Astrocyte of the spinal cord (primary cell): ENCODE measurements at regions not wholly inside any gene's neighbourhood (a gene's known extent, or its start where the extent isn't known, plus 50 kb on each side); places are given as distances from the start of the nearest gene placed in this dataset.

ENCODE experiments used
- DNase-seq: peaks from one replicate; pipeline ENCODE4 v3.0.0; 2011; ENCODE audit warnings: low read depth, low spot score
- H3K4me3 ChIP-seq: 2 replicates; pipeline ENCODE4 v1.5.1; 2011; ENCODE audit warnings: low read depth, mild to moderate bottlenecking, low read length, moderate library complexity
- in situ Hi-C: cut with HindIII; loops from 2 replicates; pipeline ENCODE4 v1.10.0; 2017; ENCODE audit warnings: low sequenced_read_pairs
- TF ChIP-seq, protein P1 (sequence below): IDR thresholded peaks from 2 replicates; pipeline ENCODE4 v1.5.1; 2012; ENCODE audit warnings: low read depth, mild to moderate bottlenecking, low read length, inconsistent platforms

- DNase-seq = no peak
- in situ Hi-C loops = no loop called here
- no peak overlapping the region for H3K4me3 ChIP-seq
- TF ChIP-seq, protein P1, sequence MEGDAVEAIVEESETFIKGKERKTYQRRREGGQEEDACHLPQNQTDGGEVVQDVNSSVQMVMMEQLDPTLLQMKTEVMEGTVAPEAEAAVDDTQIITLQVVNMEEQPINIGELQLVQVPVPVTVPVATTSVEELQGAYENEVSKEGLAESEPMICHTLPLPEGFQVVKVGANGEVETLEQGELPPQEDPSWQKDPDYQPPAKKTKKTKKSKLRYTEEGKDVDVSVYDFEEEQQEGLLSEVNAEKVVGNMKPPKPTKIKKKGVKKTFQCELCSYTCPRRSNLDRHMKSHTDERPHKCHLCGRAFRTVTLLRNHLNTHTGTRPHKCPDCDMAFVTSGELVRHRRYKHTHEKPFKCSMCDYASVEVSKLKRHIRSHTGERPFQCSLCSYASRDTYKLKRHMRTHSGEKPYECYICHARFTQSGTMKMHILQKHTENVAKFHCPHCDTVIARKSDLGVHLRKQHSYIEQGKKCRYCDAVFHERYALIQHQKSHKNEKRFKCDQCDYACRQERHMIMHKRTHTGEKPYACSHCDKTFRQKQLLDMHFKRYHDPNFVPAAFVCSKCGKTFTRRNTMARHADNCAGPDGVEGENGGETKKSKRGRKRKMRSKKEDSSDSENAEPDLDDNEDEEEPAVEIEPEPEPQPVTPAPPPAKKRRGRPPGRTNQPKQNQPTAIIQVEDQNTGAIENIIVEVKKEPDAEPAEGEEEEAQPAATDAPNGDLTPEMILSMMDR = no peak
These were observed 533.9 kb downstream of the VRK1 start for GRCh38 chr14:97331058-97331457.

DNA sequence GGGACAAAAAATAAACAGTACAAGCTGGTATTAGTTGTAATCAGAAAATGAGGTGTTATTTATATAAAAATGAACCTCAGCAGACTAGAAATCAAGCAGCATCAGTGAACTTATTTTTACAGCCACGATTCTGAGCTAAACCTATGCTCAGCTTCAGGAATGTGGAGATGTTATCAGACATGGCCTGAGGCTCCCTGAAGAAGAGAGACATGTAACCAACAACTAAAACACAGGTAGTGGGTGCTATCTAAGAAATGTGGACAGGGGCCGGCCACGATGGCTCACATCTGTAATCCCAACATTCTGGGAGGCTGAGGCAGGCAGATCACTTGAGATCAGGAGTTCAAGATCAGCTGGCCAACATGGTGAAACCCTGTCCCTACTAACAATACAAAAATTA, 534.3 kb downstream of the VRK1 start:
- in situ Hi-C loops = no loop called here
- no peak for DNase-seq
- H3K4me3 ChIP-seq = no peak overlapping the region
- TF ChIP-seq, protein P1 = no peak

- TF ChIP-seq, protein P1 = no peak
- DNase-seq = no peak
- in situ Hi-C loops = no loop called here
- H3K4me3 ChIP-seq = no peak overlapping the region
These were observed 539.0 kb downstream of the VRK1 start for GRCh38 chr14:97336179-97336578.

DNA sequence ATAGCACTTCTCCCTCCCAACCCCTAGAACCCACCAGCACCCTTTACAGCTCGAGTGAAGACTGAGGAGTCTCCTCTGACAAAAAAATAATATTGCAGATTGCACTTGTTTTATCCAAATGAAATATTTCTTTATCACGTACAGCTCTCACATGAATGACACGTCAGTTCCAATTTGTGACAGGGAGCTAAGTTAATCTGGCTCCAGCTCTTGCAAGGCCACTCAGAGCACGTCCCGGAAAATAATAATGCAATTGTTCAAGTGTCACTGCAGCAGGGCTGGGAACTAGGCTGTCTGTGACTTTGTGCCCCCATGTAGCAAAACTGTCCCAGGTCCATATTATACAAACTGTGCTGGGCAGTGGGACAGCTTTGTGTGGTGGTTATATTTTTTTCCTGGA, 539.6 kb downstream of the VRK1 start:
- in situ Hi-C loops = no loop called here
- TF ChIP-seq, protein P1 = no peak
- DNase-seq = no peak
- no peak overlapping the region for H3K4me3 ChIP-seq

DNA sequence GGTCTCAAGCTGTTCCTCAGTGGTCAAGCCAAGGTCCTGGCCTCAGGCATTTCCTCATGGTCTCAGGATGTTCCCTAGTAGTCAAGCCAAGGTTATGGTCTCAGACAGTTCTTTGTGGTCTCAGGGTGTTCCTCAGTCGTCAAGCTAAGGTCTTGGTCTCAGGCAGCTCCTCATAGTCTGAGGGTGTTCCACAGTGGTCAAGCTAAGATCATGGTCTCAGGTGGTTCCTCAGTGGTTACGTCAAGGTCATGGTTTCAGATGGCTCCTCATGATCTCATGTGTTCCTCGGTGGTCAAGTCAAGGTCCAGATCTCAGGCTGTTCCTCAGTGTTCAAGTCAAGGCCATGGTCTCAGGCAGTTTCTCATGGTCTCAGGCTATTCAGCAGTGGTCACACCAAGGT, 540.1 kb downstream of the VRK1 start:
- in situ Hi-C loops = no loop called here
- TF ChIP-seq, protein P1 = no peak
- DNase-seq = no peak
- H3K4me3 ChIP-seq = no peak overlapping the region

DNA sequence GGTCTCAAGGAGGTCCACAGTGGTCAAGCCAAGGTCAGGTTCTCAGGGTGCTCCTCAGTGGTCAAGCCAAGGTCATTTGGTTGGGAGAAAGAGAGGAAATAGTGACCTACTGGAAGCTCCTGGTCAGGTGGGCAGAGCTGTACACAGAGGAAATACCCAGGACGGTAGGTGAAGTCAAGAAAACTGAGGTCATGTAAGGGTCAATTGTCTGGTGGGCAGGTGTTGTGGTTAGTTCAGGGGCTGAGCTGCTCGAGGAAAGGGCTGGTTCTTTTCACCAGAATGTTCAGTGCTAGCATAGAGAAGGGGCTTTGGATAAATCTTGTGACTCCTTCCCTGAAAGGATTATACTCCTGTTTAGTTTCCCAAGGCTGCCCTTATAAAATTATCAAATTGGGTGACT, 540.5 kb downstream of the VRK1 start:
- in situ Hi-C loops = no loop called here
- no peak overlapping the region for H3K4me3 ChIP-seq
- TF ChIP-seq, protein P1 = no peak
- no peak for DNase-seq

GRCh38 chr14:97344666-97345065, 547.5 kb downstream of the VRK1 start:
- no peak overlapping the region for H3K4me3 ChIP-seq
- DNase-seq = no peak
- TF ChIP-seq, protein P1 = no peak
- in situ Hi-C loops = no loop called here
